Endothelial cell (in vitro differentiated cells): ENCODE measurements at regions not wholly inside any gene's neighbourhood (a gene's known extent, or its start where the extent isn't known, plus 50 kb on each side); places are given as distances from the start of the nearest gene placed in this dataset.

Experiments used
- DNase-seq: peaks from one replicate; pipeline ENCODE4 v3.0.0; 2021; ENCODE audit warnings: low spot score
- H3K27ac Mint-ChIP-seq: one replicate; pipeline ENCODE4 v1.8.0; 2021; ENCODE audit warnings: mixed read lengths, inconsistent platforms; ENCODE audit not compliant: unreplicated experiment
- H3K27me3 Mint-ChIP-seq: one replicate; pipeline ENCODE4 v1.8.0; 2021; ENCODE audit warnings: mild to moderate bottlenecking, moderate library complexity, mixed read lengths, inconsistent platforms; ENCODE audit not compliant: unreplicated experiment
- H3K36me3 Mint-ChIP-seq: one replicate; pipeline ENCODE4 v1.8.0; 2021; ENCODE audit warnings: mild to moderate bottlenecking, low read depth, mixed read lengths, inconsistent platforms; ENCODE audit not compliant: unreplicated experiment
- H3K4me1 Mint-ChIP-seq: one replicate; pipeline ENCODE4 v1.8.0; 2021; ENCODE audit warnings: mild to moderate bottlenecking, mixed read lengths, inconsistent platforms; ENCODE audit not compliant: unreplicated experiment
- H3K4me3 Mint-ChIP-seq: one replicate; pipeline ENCODE4 v1.8.0; 2021; ENCODE audit warnings: mild to moderate bottlenecking, mixed read lengths, inconsistent platforms; ENCODE audit not compliant: unreplicated experiment
- H3K9me3 Mint-ChIP-seq: one replicate; pipeline ENCODE4 v1.8.0; 2021; ENCODE audit warnings: mixed read lengths, inconsistent platforms; ENCODE audit not compliant: unreplicated experiment
- TF ChIP-seq, protein P1 (sequence below): fragments of 200-600 bp; sonication (generic); IDR thresholded peaks from one replicate; pipeline ENCODE4 v1.5.0; 2021; ENCODE audit warnings: antibody characterized with exemption; ENCODE audit not compliant: unreplicated experiment

DNA sequence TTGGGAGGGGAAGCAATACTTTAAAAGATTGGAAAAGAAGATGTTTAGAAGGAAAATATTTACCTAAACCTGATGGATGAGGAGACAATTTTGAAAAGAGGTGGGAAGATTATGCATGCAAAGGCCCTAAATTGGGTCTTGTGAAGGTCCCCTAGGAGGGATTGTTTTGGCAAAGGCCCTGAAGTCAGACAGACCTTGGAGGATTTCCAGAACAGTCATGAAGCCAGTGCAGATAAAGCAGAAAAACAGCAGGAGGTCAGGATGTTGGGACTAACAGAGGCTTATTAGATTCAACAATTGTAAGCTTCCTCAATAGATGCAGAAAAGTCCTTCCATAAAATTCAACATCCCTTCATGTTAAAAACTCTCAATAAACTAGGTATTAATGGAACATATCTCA is 361.0 kb upstream of the CDH6 start:
- Mint-ChIP-seq H3K4me3 (no peak overlapping the region), H3K4me1 (peaks cover 7% of the 10 kb centered on the region), H3K36me3 (no peaks in the 10 kb centered on the region), H3K27me3 (no peaks in the 10 kb centered on the region), H3K27ac (no peak overlapping the region), H3K9me3 (no peaks in the 10 kb centered on the region)
- TF ChIP-seq, protein P1, sequence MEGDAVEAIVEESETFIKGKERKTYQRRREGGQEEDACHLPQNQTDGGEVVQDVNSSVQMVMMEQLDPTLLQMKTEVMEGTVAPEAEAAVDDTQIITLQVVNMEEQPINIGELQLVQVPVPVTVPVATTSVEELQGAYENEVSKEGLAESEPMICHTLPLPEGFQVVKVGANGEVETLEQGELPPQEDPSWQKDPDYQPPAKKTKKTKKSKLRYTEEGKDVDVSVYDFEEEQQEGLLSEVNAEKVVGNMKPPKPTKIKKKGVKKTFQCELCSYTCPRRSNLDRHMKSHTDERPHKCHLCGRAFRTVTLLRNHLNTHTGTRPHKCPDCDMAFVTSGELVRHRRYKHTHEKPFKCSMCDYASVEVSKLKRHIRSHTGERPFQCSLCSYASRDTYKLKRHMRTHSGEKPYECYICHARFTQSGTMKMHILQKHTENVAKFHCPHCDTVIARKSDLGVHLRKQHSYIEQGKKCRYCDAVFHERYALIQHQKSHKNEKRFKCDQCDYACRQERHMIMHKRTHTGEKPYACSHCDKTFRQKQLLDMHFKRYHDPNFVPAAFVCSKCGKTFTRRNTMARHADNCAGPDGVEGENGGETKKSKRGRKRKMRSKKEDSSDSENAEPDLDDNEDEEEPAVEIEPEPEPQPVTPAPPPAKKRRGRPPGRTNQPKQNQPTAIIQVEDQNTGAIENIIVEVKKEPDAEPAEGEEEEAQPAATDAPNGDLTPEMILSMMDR: no peak
- no peak for DNase-seq

DNA sequence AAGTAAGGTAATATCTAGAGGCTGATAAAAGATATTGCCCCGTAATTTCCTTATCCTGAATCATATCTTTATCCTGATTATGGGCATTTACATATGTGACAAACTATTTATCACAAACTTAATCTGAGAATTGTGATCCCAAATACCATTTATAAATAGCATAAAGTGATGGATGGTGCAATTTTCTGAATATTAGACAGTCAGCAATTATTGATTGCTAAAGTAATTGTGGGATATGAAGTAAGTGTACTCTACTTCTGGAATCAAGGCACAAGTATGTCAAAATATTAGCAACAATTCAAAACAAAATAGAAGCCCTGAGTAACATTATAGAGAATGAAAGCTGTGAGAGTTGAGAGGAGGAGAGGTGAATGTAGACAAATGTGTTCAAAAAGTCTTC is 361.9 kb upstream of the CDH6 start:
- H3K4me3 Mint-ChIP-seq: no peak overlapping the region
- no peaks in the 10 kb centered on the region for H3K9me3 Mint-ChIP-seq
- H3K4me1 Mint-ChIP-seq: peaks cover 7% of the 10 kb centered on the region
- no peak overlapping the region for H3K27ac Mint-ChIP-seq
- H3K36me3 Mint-ChIP-seq: no peaks in the 10 kb centered on the region
- no peaks in the 10 kb centered on the region for H3K27me3 Mint-ChIP-seq
- TF ChIP-seq, protein P1: no peak
- DNase-seq: no peak

DNA sequence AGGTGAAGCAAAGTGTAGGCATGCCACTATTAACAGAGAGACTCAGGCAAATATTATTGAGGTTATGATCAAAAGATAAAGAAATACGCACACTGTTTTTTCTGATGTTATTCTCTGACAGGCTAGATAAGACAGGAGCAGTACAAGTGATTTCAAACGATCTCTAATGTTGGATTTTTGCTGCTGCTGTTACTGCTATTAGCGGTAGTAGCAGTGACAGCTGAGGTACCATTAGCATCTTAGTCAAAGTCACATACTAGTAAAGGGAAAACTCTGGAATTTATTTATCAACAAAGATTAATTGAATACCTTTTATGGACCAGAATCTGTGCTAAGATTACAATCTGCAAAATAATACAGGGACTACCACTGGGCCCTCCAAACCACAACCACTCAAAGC is 362.4 kb upstream of the CDH6 start:
- no peaks in the 10 kb centered on the region for H3K27me3 Mint-ChIP-seq
- H3K9me3 Mint-ChIP-seq: no peaks in the 10 kb centered on the region
- peaks cover 7% of the 10 kb centered on the region for H3K4me1 Mint-ChIP-seq
- DNase-seq: no peak
- no peaks in the 10 kb centered on the region for H3K36me3 Mint-ChIP-seq
- TF ChIP-seq, protein P1: no peak
- no peak overlapping the region for H3K27ac Mint-ChIP-seq
- no peak overlapping the region for H3K4me3 Mint-ChIP-seq

DNA sequence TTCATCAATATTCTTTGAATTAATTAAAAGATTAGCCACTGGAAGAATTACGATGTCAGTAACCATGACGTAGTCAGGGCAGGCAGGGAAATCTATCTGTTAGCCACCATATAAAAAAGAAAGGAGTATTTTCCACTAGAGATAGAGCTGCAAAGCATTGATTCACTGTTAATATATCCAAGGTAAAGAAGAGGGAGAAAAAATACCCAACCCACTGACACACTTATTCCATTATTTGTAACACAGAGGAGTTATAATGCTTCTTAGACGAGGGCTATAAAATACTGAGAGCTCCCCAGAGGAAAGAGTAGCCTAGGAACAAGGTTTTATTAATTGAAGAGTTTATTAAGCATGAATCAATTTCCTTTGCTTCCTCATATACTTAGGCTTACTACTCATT is 382.2 kb upstream of the CDH6 start:
- H3K4me1 Mint-ChIP-seq: no peaks in the 10 kb centered on the region
- DNase-seq: no peak

DNA sequence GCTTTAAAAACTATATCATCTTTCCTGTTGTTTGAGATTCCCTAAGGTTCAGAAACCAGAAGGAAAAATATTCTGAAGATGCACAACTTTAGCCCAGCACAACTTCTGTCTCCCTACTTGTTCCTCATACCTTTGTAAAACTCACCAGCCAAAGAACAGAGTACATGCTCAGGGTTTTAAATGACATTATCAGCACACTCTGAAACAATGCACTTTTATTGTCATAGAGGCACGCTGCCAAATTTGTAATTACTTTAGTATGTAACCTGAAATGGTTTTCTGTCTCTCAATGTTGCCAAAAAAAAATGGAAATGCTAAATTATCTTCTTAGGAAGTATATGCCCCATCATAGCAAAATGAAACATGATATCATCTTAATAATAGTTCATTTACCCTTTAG is 383.6 kb upstream of the CDH6 start:
- TF ChIP-seq, protein P1: no peak
- DNase-seq: no peak
- Mint-ChIP-seq H3K9me3 (no peaks in the 10 kb centered on the region), H3K27ac (no peak overlapping the region), H3K4me1 (no peaks in the 10 kb centered on the region), H3K36me3 (no peaks in the 10 kb centered on the region), H3K27me3 (no peaks in the 10 kb centered on the region), H3K4me3 (no peak overlapping the region)

More for the DNA sequence above, 382.2 kb upstream of the CDH6 start:
- TF ChIP-seq, protein P1: no peak
- no peaks in the 10 kb centered on the region for H3K27me3 Mint-ChIP-seq
- no peaks in the 10 kb centered on the region for H3K36me3 Mint-ChIP-seq
- no peak overlapping the region for H3K4me3 Mint-ChIP-seq
- no peak overlapping the region for H3K27ac Mint-ChIP-seq
- H3K9me3 Mint-ChIP-seq: no peaks in the 10 kb centered on the region
